Heart right ventricle (tissue), 16 donors: ENCODE measurements at regions not wholly inside any gene's neighbourhood (a gene's known extent, or its start where the extent isn't known, plus 50 kb on each side); places are given as distances from the start of the nearest gene placed in this dataset.

Experiments
- ATAC-seq, 8 donors: fragments of 200-7000 bp; cut with Tn5 transposase; one replicate each; pipeline ENCODE4 v1.9.1; 2020; ENCODE audit warnings: mild to moderate bottlenecking in 8 of 8, moderate library complexity in 8 of 8, moderate number of reproducible peaks in 1 of 8
- DNase-seq, 2 donors: peaks; one replicate each; pipeline ENCODE4 v3.0.0-alpha.2; 2020
- H3K27ac ChIP-seq, 10 donors: fragments of 200-600 bp; sonication (generic) in 2 of 10; one replicate each; pipeline versions ENCODE4 v1.5.0 to v1.8.0; 2020 to 2022; ENCODE audit warnings: mild to moderate bottlenecking in 3 of 10
- H3K27me3 ChIP-seq, 7 donors: fragments of 200-600 bp; one replicate each; pipeline ENCODE4 v1.8.0; 2021 to 2022; ENCODE audit warnings: mild to moderate bottlenecking in 2 of 7
- H3K36me3 ChIP-seq, 9 donors: fragments of 200-600 bp; sonication (generic) in 1 of 9; one replicate each; pipeline versions ENCODE4 v1.5.0 to v1.8.0; 2020 to 2022; ENCODE audit warnings: mild to moderate bottlenecking in 2 of 9
- H3K4me1 ChIP-seq, 9 donors: fragments of 200-600 bp; sonication (generic) in 1 of 9; one replicate each; pipeline versions ENCODE4 v1.5.0 to v1.8.0; 2020 to 2022; ENCODE audit warnings: mild to moderate bottlenecking in 4 of 9
- H3K4me3 ChIP-seq, 10 donors: fragments of 200-600 bp; sonication (generic) in 2 of 10; one replicate each; pipeline versions ENCODE4 v1.5.0 to v1.8.0; 2020 to 2022; ENCODE audit warnings: mild to moderate bottlenecking in 7 of 10, moderate library complexity in 2 of 10
- H3K9me3 ChIP-seq, 11 donors: fragments of 200-600 bp in 10 of 11; sonication (generic) in 2 of 11; one replicate each; pipeline versions ENCODE4 v1.5.0 to v1.8.0; 2013 to 2022; ENCODE audit warnings: mild to moderate bottlenecking in 2 of 11, control low read depth in 1 of 11, moderate library complexity in 1 of 11
- WGBS, 2 donors: extraction: QIAGEN DNeasy Blood & Tissue Kit; methylation state at CpG; one replicate each; pipeline ENCODE4 v1.1.7; 2013; ENCODE audit warnings: inconsistent platforms in 1 of 2; 5-methylcytosine and 5-hydroxymethylcytosine counted together
- intact Hi-C, 10 donors: fragments of 100-400 bp; cut with DNase I; formaldehyde crosslinking; loops; one replicate each; pipeline versions ENCODE4 v1.11.1 to v1.14.2; 2022
- TF ChIP-seq, protein P1 (sequence below), 9 donors: fragments of 200-600 bp; sonication (generic) in 2 of 9; IDR thresholded peaks; one replicate each; pipeline versions ENCODE4 v1.5.0 to v1.8.0; 2021 to 2022; ENCODE audit warnings: antibody characterized with exemption in 9 of 9, mild to moderate bottlenecking in 5 of 9, moderate library complexity in 1 of 9
- donor health status: Arrhythmogenic right ventricular cardiomyopathy.
- donor health status: ischemic (EF 13 %, LVEDD 7.1; RV severe dilation, severe dysfunction).
- donor health status: healthy with polysubstance abuse.
- donor health status: DM: no; HTN: yes; CAD: no.
- donor health status: DM: no; HTN: no; CAD: no.
- donor health status: ischemic (EF 25% LVEDD 6.9; RV normal size, moderate dysfunction).
- donor health status: ischemic (EF 25% LVEDD 5.7; RV mildly dilated, moderate dysfunction).
- donor health status: healthy.
- donor health status: DM: yes; HTN: yes; CAD: no.
- donor health status: Ischemic cardiomyopathy.
- donor health status: ischemic (EF 35%, LVEDD 5.7; RV mildly dilated, moderate dysfunction).
- donor health status: nonischemic (EF 11% LVEDD 7.7; RV severe dilation, severe dysfunction).
- donor health status: DM: yes; HTN: yes; CAD: no.
- donor health status: PGD.
- donor health status: ischemic (EF 29% LVEDD 5.4; RV normal size, mild dysfunction).
- donor health status: nonischemic (EF 23%, LVEDD 6.1; RV moderate dilation, normal function).

DNA sequence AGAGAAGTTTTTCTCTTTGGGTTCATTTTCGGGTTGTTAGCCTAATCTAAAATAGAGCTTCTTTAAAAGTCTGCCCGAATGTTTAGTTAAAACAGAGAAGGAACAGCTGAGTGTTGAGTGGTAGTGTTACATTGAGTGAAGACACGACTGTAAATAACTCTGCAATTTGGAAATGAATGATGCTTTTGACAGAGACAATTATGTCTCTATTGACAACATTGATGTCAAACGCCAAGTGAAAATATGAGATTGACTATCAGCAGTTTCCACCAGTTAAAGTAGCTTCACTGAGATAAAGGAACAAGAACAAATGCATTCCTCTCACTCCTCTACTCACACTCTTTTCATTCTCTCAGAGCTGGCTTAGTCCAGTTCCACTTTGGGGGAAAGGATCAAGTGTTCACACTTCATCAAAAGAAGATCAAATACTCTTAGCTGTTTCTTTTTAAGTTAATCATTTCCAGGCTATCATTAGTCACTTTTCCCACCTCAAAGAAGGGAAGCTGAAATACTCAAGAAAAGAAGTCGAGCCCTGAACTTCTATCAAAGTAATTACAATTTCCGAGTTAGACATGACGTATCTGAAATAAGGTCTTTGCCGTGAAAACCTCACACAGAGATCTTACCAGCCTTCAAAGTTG lies 399.1 kb upstream of the DPH6 start:
- Histone ChIP-seq H3K36me3 (no peaks in the 10 kb centered on the region), H3K9me3 (peaks cover 0 to 3% (median 0%) of the 10 kb centered on the region in 11 donors), H3K4me3 (no peak overlapping the region), H3K4me1 (no peaks in the 10 kb centered on the region), H3K27ac (no peak overlapping the region), H3K27me3 (no peaks in the 10 kb centered on the region)
- 67 to 69% methylated on average over 8 of the region's 8 CpGs for WGBS, 2 donors
- TF ChIP-seq, protein P1, sequence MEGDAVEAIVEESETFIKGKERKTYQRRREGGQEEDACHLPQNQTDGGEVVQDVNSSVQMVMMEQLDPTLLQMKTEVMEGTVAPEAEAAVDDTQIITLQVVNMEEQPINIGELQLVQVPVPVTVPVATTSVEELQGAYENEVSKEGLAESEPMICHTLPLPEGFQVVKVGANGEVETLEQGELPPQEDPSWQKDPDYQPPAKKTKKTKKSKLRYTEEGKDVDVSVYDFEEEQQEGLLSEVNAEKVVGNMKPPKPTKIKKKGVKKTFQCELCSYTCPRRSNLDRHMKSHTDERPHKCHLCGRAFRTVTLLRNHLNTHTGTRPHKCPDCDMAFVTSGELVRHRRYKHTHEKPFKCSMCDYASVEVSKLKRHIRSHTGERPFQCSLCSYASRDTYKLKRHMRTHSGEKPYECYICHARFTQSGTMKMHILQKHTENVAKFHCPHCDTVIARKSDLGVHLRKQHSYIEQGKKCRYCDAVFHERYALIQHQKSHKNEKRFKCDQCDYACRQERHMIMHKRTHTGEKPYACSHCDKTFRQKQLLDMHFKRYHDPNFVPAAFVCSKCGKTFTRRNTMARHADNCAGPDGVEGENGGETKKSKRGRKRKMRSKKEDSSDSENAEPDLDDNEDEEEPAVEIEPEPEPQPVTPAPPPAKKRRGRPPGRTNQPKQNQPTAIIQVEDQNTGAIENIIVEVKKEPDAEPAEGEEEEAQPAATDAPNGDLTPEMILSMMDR (IDR thresholded peaks at IDR 0.05): no peak
- intact Hi-C loops: loop anchor here in 1 of 10 donors (10.0 kb wide), 1 partner anchor 60 kb away; no protein-coding TSS in a partner anchor
- DNase-seq: no peak
- no peak for ATAC-seq

DNA sequence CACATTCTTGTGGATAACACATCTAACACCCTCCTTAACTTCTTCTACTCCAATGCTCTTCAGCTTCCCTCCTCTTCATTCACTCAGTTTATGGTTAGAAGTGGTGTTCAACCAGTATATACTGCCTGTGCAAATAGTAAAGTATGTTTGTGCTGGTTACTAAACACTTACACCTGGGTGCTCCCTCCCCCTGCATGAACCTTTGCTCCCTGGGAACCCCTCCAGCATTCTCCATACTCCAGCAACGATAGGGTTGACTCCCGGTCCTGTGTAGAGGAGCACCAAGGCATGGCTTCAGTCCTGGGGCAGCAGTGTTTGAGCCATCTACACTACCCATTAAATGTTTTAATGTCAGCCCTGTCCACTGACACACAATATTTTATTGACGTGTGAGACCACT lies 407.5 kb upstream of the DPH6 start:
- no peak for ATAC-seq
- TF ChIP-seq, protein P1 (IDR thresholded peaks at IDR 0.05): no peak
- H3K27ac ChIP-seq: no peak overlapping the region
- no peak for DNase-seq
- H3K36me3 ChIP-seq: no peaks in the 10 kb centered on the region
- H3K27me3 ChIP-seq: no peaks in the 10 kb centered on the region
- intact Hi-C loops: loop anchor here in 1 of 10 donors (10.0 kb wide), 1 partner anchor 59 kb away; no protein-coding TSS in a partner anchor
- H3K9me3 ChIP-seq: peaks cover 0 to 3% (median 0%) of the 10 kb centered on the region in 11 donors
- no peak overlapping the region for H3K4me3 ChIP-seq
- WGBS, 2 donors: 92 to 94% methylated on average over 3 of the region's 3 CpGs
- no peaks in the 10 kb centered on the region for H3K4me1 ChIP-seq

DNA sequence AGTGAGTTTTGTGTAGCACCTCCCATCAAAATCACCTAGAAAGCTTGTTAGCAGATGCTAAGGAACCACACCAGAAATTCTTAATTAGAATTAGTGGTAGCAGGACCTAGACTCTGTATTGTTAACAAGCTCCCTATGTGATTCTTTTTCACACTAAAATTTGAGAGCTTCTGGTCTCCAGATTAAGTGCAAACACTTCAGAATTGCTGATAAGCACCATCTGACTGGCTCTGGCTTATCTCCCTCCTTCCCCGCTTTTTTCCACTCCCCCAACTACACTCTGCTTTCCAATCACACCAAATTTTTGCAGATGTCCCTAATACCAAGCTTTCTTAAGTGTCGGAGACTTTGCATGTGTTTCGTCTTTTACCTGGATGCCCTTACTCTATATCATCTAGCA lies 410.1 kb upstream of the DPH6 start:
- no peaks in the 10 kb centered on the region for H3K36me3 ChIP-seq
- H3K9me3 ChIP-seq: no peaks in the 10 kb centered on the region
- no peak overlapping the region for H3K4me3 ChIP-seq
- TF ChIP-seq, protein P1 (IDR thresholded peaks at IDR 0.05): no peak
- H3K4me1 ChIP-seq: no peaks in the 10 kb centered on the region
- ATAC-seq: no peak
- intact Hi-C loops: loop anchor here in 1 of 10 donors (10.0 kb wide), 1 partner anchor 61 kb away; no protein-coding TSS in a partner anchor
- WGBS, 2 donors: 50 to 52% methylated on average over 3 of the region's 3 CpGs
- H3K27me3 ChIP-seq: no peaks in the 10 kb centered on the region
- no peak for DNase-seq
- H3K27ac ChIP-seq: no peak overlapping the region

DNA sequence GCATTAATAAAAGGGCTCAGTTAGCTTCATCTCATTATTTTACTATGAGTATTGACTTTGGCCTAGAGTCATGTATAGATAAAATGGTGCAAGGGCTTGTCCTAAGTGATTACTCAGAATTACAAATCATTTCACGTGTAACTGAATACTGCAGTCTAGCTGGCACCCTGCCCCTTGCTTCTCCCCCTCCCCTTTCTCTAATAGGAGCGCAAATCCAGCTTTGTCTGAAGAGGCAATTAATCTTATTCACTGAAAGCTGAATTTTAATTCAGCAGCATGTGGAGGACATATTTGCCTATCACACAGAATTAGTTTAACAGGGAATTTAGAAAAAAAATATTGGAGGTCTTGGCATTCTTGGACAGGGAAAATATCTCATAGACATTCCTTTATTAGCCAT lies 412.1 kb upstream of the DPH6 start:
- intact Hi-C loops: loop anchor here in 1 of 10 donors (10.0 kb wide), 1 partner anchor 63 kb away; no protein-coding TSS in a partner anchor
- H3K27ac ChIP-seq: no peak overlapping the region
- no peak for DNase-seq
- H3K9me3 ChIP-seq: no peaks in the 10 kb centered on the region
- H3K27me3 ChIP-seq: no peaks in the 10 kb centered on the region
- H3K4me3 ChIP-seq: no peak overlapping the region
- no peaks in the 10 kb centered on the region for H3K36me3 ChIP-seq
- TF ChIP-seq, protein P1 (IDR thresholded peaks at IDR 0.05): no peak
- no peaks in the 10 kb centered on the region for H3K4me1 ChIP-seq
- 71 to 74% methylated on average over 2 of the region's 2 CpGs for WGBS, 2 donors
- no peak for ATAC-seq
